Naive thymus-derived CD8-positive, alpha-beta T cell (primary cell): ENCODE measurements at regions not wholly inside any gene's neighbourhood (a gene's known extent, or its start where the extent isn't known, plus 50 kb on each side); places are given as distances from the start of the nearest gene placed in this dataset.
"Not testable (repeated sequence)": the region's sequence is repeated elsewhere in the genome, so short reads cannot be mapped to it uniquely, and the experiment has no call there.

Source experiments
- ATAC-seq, 2 donors: fragments of 150-1000 bp; cut with Tn5 transposase in 1 of 2; sonication (Bioruptor Pico), chemical (Tn5 transposase) in 1 of 2; 1 replicate in 1 of 2; 2 replicates in 1 of 2; pipeline ENCODE4 v1.10.0; 2021; ENCODE audit warnings: mild to moderate bottlenecking in 2 of 2, moderate library complexity in 2 of 2
- POLR2A ChIA-PET: fragments of 350-600 bp; sonication (Branson Sonifier 250); formaldehyde crosslinking; loops from one replicate; lab custom pipeline; 2021; ENCODE audit warnings: antibody characterized with exemption; lab: Charles Lee
- DNase-seq, 10 donors: peaks; one replicate each; pipeline versions ENCODE4 v3.0.0 to v3.0.0-alpha.2; 2020 to 2022
- H3K27ac Mint-ChIP-seq, 10 donors: one replicate each; pipeline ENCODE4 v1.8.0; 2020 to 2022; ENCODE audit warnings: mild to moderate bottlenecking in 10 of 10, mixed read lengths in 10 of 10, moderate library complexity in 4 of 10, inconsistent platforms in 1 of 10
- H3K27me3 Mint-ChIP-seq, 5 donors: one replicate each; pipeline ENCODE4 v1.8.0; 2021 to 2022; ENCODE audit warnings: mixed read lengths in 5 of 5
- H3K36me3 Mint-ChIP-seq, 3 donors: one replicate each; pipeline ENCODE4 v1.8.0; 2020 to 2022; ENCODE audit warnings: mixed read lengths in 3 of 3, mild to moderate bottlenecking in 2 of 3, inconsistent platforms in 1 of 3
- H3K4me1 Mint-ChIP-seq, 4 donors: one replicate each; pipeline ENCODE4 v1.8.0; 2021 to 2022; ENCODE audit warnings: mixed read lengths in 4 of 4
- H3K4me3 Mint-ChIP-seq, 10 donors: one replicate each; pipeline ENCODE4 v1.8.0; 2020 to 2022; ENCODE audit warnings: mild to moderate bottlenecking in 10 of 10, mixed read lengths in 10 of 10, moderate library complexity in 6 of 10, inconsistent platforms in 1 of 10
- H3K9me3 Mint-ChIP-seq, 9 donors: one replicate each; pipeline ENCODE4 v1.8.0; 2020 to 2022; ENCODE audit warnings: mixed read lengths in 9 of 9, mild to moderate bottlenecking in 3 of 9, inconsistent platforms in 1 of 9, moderate library complexity in 1 of 9

DNA sequence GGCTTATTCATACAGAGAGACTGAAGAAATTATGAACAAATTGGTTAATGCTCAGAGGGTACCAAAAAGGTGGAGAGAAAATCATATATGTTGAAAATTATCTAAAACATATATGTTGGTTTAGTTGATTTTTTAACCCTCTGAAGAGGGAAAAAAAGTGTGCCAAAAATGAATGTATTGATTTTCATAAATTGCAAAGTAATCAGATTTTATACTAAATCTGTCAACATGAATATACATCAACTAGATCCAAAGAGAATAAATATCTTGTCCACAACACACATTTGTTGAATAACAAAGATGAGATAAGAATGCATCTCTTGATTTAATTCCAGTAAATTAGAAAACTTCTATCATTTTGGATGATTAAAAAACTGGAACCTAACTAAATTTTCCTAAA is 125.3 kb upstream of the TACR3 start:
- POLR2A ChIA-PET = no interaction called here
- Mint-ChIP-seq H3K27ac (no peak overlapping the region), H3K27me3 (no peaks in the 10 kb centered on the region), H3K9me3 (peaks cover 0 to 32% (median 17%) of the 10 kb centered on the region in 9 donors), H3K4me1 (no peaks in the 10 kb centered on the region), H3K4me3 (no peak overlapping the region), H3K36me3 (no peaks in the 10 kb centered on the region)
- no peak for ATAC-seq
- DNase-seq = no peak

GRCh38 chr4:103842637-103843239 is 123.0 kb upstream of the TACR3 start:
- Mint-ChIP-seq H3K27ac (no peak overlapping the region), H3K4me1 (no peaks in the 10 kb centered on the region), H3K9me3 (peaks cover 0 to 21% (median 14%) of the 10 kb centered on the region in 9 donors), H3K36me3 (no peaks in the 10 kb centered on the region), H3K4me3 (no peak overlapping the region), H3K27me3 (no peaks in the 10 kb centered on the region)
- POLR2A ChIA-PET = no interaction called here
- no peak for DNase-seq
- no peak for ATAC-seq

GRCh38 chr4:103842076-103842475 is 122.3 kb upstream of the TACR3 start:
- POLR2A ChIA-PET = no interaction called here
- Mint-ChIP-seq H3K27ac (no peak overlapping the region), H3K9me3 (peaks cover 0 to 21% (median 11%) of the 10 kb centered on the region in 9 donors), H3K4me1 (no peaks in the 10 kb centered on the region), H3K36me3 (no peaks in the 10 kb centered on the region), H3K27me3 (no peaks in the 10 kb centered on the region), H3K4me3 (no peak overlapping the region)
- ATAC-seq = no peak
- DNase-seq = no peak

DNA sequence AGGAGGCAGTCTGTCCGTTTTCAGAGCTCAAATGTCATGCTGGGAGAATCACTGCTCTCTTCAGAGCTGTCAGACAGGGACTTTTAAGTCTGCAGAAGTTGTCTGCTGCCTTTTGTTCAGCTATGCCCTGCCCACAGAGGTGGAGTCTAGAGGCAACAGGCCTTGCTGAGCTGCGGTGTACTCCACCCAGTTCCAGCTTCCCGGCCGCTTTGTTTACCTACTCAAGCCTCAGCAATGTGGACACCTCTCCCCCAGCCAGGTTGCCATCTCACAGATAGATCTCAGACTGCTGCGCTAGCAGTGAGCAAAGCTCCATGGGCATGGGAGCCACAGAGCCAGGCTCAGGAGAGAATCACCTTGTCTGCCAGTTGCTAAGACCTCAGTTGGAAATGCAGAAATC is 90.5 kb upstream of the TACR3 start:
- DNase-seq, H3K27ac Mint-ChIP-seq, H3K4me1 Mint-ChIP-seq, H3K36me3 Mint-ChIP-seq, H3K4me3 Mint-ChIP-seq, POLR2A ChIA-PET, ATAC-seq, H3K27me3 Mint-ChIP-seq: not testable (repeated sequence)
- peaks cover 0 to 24% (median 4%) of the 10 kb centered on the region in 9 donors for H3K9me3 Mint-ChIP-seq

GRCh38 chr4:103802766-103803165 is 83.0 kb upstream of the TACR3 start:
- Mint-ChIP-seq H3K9me3 (peaks cover 0 to 14% (median 3%) of the 10 kb centered on the region in 9 donors), H3K27me3 (no peaks in the 10 kb centered on the region), H3K27ac (no peak overlapping the region), H3K4me1 (no peaks in the 10 kb centered on the region), H3K4me3 (no peak overlapping the region), H3K36me3 (no peaks in the 10 kb centered on the region)
- ATAC-seq = no peak
- POLR2A ChIA-PET = no interaction called here
- DNase-seq = no peak

- Mint-ChIP-seq H3K4me1 (no peaks in the 10 kb centered on the region), H3K27ac (no peak overlapping the region), H3K27me3 (no peaks in the 10 kb centered on the region), H3K36me3 (no peaks in the 10 kb centered on the region), H3K9me3 (peaks cover 0 to 20% (median 10%) of the 10 kb centered on the region in 9 donors), H3K4me3 (no peak overlapping the region)
- DNase-seq (no peak), ATAC-seq (no peak)
- POLR2A ChIA-PET = no interaction called here
Measured at GRCh38 chr4:103787057-103787456, 67.3 kb upstream of the TACR3 start.

DNA sequence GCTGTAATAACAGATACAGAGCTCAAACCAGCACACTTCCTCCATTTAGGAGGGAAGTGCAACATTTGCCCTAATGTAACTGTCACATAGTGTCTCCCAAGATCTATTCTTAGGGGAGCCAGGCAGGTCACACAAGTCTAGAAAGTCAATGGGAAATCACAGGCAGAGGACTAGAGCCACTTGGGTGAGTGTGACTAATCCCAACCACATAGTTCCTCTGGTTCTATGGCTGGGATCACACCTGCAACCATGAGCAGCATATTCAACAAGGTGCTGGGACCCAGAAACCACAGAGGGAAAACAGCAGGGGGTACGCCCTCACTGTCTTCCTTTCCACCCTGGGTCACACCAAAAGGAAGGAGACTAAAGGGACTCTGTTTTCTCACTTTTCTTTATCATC is 66.8 kb upstream of the TACR3 start:
- Mint-ChIP-seq H3K36me3 (no peaks in the 10 kb centered on the region), H3K9me3 (peaks cover 0 to 20% (median 10%) of the 10 kb centered on the region in 9 donors), H3K27me3 (no peaks in the 10 kb centered on the region), H3K4me1 (no peaks in the 10 kb centered on the region), H3K4me3 (no peak overlapping the region), H3K27ac (no peak overlapping the region)
- POLR2A ChIA-PET = no interaction called here
- no peak for DNase-seq
- no peak for ATAC-seq

DNA sequence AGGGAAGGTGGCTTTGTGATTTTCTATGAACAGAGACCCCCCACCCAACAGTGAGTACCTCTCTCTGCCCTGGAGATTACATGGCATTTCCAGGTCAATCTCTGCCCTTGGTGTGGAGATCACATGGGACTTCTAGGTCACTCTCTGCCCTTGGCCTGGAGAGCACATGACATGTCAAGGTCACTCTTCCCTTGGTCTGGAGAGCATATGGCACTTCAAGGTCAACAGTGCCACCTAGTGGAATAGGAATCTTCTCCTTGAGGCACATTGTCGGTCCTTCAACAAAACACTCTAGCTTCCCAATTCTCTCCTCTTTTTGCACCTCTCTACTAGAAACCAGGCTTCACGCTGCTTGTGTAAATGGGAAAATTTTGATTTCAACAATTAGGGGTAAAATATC is 66.2 kb upstream of the TACR3 start:
- no peak overlapping the region for H3K4me3 Mint-ChIP-seq
- no peaks in the 10 kb centered on the region for H3K27me3 Mint-ChIP-seq
- no peaks in the 10 kb centered on the region for H3K4me1 Mint-ChIP-seq
- H3K36me3 Mint-ChIP-seq = no peaks in the 10 kb centered on the region
- no peak for DNase-seq
- POLR2A ChIA-PET = no interaction called here
- no peak overlapping the region for H3K27ac Mint-ChIP-seq
- H3K9me3 Mint-ChIP-seq = peaks cover 0 to 18% (median 8%) of the 10 kb centered on the region in 9 donors
- no peak for ATAC-seq

GRCh38 chr4:103778221-103778620 is 58.4 kb upstream of the TACR3 start:
- ATAC-seq (no peak), DNase-seq (no peak)
- no peaks in the 10 kb centered on the region for H3K36me3 Mint-ChIP-seq
- no peak overlapping the region for H3K27ac Mint-ChIP-seq
- peaks cover 0 to 5% (median 0%) of the 10 kb centered on the region in 9 donors for H3K9me3 Mint-ChIP-seq
- no peak overlapping the region for H3K4me3 Mint-ChIP-seq
- no peaks in the 10 kb centered on the region for H3K27me3 Mint-ChIP-seq
- POLR2A ChIA-PET = no interaction called here
- H3K4me1 Mint-ChIP-seq = no peaks in the 10 kb centered on the region

DNA sequence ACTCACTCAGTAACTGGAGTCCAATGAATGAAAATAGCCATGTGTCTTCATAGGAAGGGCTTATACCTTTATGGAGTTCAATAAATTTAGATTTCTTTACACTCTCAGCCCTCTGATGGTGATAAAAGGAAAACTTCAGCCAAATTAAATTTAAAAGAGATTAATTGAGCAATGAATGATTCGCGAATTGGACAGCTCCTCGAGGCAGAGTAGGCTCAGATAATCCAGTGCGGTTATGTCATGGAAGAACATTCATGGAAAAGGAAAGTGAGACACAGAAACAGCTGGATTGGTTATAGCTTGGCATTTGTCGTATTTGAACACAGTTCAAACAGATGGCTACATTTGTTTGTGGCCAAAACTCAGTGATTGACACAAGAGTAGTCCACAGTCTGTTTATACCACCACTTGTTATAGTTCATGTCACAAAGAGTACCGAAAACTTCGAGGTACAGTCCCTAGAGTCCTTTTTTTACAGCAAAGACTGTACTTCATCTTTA is 54.6 kb upstream of the TACR3 start:
- no peak overlapping the region for H3K27ac Mint-ChIP-seq
- DNase-seq (no peak), ATAC-seq (no peak)
- peaks cover 0 to 5% (median 0%) of the 10 kb centered on the region in 9 donors for H3K9me3 Mint-ChIP-seq
- no peaks in the 10 kb centered on the region for H3K27me3 Mint-ChIP-seq
- H3K4me1 Mint-ChIP-seq = no peaks in the 10 kb centered on the region
- POLR2A ChIA-PET = no interaction called here
- H3K36me3 Mint-ChIP-seq = no peaks in the 10 kb centered on the region
- H3K4me3 Mint-ChIP-seq = no peak overlapping the region

DNA sequence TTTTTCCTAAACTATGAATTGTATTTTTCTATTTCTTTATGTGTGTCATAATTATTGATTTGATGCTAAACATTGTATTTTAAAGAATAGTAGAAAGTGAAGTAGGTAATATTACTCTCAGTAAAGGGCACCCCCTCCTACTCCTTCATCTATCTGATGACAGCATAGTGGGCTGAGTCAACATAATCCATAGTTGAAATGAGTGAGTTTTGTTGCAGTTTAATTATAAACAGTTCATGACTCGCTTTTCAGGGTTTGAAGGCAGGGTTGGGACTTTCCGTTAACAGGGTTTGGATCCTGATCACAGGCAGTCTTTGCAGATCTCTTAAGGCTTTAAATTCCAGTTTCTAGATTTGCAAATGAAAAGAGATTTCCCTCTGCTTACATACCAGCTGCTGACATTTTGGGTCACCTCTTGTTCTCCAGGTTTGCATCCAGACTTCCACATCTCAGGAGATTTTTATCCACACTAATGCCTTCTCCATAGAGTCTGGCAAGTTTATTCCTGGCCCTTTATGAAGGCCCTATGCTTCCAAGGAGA is 54.0 kb upstream of the TACR3 start:
- Mint-ChIP-seq H3K4me1 (no peaks in the 10 kb centered on the region), H3K36me3 (no peaks in the 10 kb centered on the region), H3K9me3 (peaks cover 0 to 6% (median 0%) of the 10 kb centered on the region in 9 donors), H3K27ac (no peak overlapping the region), H3K27me3 (no peaks in the 10 kb centered on the region), H3K4me3 (no peak overlapping the region)
- POLR2A ChIA-PET = no interaction called here
- ATAC-seq = no peak
- DNase-seq = no peak
